ENCODE measurements at regions not wholly inside any gene's neighbourhood (a gene's known extent, or its start where the extent isn't known, plus 50 kb on each side); places are given as distances from the start of the nearest gene placed in this dataset.
"Not testable (repeated sequence)": the region's sequence is repeated elsewhere in the genome, so short reads cannot be mapped to it uniquely, and the experiment has no call there.

DNA sequence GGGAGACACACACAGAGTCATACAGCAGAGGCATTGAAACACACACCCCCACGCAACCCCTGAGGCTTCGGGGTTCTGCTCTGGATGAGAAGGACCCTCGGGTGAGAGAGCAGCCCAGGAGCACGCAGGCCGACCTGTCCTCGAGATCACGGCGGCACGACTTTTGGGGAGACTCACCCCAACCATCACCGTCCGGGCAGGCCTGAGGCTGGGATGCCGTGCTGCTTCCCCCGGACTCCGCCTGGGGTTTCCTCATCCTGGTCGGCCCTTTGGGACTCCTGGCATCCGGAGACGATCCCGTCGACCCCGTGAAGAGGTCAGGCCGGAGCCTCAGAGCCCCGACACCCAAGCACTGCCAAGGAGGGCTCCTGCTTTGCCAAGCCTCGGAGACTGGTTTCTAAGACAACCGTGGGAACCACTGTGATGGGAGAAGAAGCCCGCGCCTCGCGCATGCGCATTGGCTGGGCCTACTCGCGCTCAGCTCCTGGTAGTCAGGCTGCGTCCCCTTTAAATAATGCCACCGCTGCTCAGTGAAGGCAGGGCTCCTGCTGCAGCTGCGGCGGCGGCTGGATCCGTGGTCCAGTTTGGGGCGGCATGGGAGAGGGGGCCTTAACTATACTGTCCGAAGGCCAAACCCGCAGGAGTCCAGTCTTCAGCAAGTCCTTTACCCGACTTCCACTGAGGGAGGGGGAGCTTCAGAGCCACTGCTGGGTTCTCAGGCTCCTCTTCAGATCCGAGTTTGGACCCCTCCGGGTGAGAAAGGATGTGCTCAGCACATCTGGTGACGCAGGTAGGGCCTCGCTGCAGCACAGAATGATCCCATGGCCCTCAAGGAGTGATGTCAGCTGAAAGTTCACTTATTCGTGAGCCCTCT is 171.4 kb upstream of the ZNF337 start:
- ChIA-PET CTCF (no interaction called here), POLR2A (ENCODE audit: low non-redundant PET) (no interaction called here)
- peak; percentile 56 for DNase-seq (ENCODE audit: low spot score)
- H3K27ac ChIP-seq = no peak overlapping the region
- TF ChIP-seq, protein P1, sequence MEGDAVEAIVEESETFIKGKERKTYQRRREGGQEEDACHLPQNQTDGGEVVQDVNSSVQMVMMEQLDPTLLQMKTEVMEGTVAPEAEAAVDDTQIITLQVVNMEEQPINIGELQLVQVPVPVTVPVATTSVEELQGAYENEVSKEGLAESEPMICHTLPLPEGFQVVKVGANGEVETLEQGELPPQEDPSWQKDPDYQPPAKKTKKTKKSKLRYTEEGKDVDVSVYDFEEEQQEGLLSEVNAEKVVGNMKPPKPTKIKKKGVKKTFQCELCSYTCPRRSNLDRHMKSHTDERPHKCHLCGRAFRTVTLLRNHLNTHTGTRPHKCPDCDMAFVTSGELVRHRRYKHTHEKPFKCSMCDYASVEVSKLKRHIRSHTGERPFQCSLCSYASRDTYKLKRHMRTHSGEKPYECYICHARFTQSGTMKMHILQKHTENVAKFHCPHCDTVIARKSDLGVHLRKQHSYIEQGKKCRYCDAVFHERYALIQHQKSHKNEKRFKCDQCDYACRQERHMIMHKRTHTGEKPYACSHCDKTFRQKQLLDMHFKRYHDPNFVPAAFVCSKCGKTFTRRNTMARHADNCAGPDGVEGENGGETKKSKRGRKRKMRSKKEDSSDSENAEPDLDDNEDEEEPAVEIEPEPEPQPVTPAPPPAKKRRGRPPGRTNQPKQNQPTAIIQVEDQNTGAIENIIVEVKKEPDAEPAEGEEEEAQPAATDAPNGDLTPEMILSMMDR (conservative IDR thresholded peaks at IDR 0.05; ENCODE audit: low read depth) = no peak

DNA sequence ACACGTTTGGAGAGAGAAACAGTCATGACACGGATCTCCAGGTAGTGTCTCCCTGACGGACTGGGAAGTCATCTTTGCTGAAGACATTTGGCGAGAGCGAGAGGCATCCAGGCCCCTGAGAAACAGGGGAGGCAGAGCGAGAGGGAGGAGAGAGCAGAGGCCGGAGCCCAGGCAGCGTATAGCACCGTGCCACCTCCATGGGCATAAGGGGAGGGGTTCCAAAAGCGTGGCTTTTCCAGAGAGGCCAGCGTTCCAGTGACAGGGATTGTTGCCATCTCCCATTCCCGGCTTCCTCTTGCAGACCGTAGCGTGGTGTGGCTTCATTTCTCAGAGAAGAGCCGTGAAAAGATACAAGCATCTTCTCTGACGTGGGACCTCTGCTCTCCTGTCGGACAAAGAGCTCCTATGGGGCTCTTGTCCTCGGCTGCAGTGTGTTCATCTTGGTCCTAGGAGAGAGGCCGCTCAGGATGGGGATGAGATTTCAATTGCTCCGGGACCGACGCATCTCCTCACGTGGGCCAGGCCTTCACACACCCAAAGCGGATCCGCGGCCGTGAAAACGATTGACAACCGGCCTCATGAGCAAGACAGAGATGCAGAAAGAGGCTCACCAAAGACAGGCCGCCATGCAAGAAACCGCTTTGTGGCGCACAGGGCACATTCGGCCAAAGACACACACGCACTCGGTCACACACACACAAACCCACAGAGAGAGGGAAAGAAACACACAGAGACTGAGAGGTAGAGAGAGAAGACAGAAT is 170.5 kb upstream of the ZNF337 start:
- H3K27ac ChIP-seq; DNase-seq (ENCODE audit: low spot score); CTCF ChIA-PET; POLR2A ChIA-PET (ENCODE audit: low non-redundant PET): not testable (repeated sequence)

DNA sequence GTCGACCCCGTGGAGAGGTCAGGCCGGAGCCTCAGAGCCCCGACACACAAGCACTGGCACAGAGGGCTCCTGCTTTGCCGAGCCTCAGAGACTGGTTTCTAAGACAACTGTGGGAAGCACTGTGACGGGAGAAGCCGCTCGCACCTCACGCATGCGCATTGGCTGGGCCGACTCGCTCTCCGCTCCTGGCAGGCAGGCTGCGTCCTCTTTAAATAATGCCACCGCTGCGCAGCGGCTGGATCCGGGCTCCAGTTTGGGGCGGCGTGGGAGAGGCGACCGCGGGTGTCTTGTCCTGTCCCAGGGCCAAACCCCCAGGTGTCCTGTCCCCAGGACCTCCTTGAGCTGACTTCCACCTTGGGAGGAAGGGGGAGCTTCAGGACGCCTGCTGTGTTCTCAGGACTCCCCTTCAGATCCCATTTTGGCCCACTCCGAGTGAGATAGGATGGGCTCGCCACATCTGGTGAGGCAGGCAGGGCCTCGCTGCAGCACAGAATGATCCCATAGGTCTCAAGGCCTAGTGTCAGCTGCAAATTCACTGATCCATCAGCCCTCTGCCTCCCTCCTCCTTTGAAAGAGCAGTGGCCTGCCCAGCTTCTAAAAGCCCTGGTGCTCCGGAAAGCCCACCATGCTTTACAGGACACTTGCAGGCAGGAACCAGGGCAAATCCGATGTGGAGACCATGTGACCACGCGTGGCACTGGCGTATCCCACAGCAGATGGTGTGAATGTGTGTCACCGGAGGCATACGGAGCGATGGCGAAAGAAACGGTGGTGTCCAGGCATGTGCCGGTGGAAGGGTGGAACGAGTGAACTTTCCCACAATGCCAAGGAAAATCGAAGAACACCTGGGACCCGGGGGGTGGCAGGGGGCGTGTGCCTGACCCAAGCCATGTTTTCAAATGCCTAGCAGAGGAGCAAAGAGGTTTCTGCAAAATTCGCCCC is 169.3 kb upstream of the ZNF337 start:
- POLR2A ChIA-PET (ENCODE audit: low non-redundant PET) = no interaction called here

DNA sequence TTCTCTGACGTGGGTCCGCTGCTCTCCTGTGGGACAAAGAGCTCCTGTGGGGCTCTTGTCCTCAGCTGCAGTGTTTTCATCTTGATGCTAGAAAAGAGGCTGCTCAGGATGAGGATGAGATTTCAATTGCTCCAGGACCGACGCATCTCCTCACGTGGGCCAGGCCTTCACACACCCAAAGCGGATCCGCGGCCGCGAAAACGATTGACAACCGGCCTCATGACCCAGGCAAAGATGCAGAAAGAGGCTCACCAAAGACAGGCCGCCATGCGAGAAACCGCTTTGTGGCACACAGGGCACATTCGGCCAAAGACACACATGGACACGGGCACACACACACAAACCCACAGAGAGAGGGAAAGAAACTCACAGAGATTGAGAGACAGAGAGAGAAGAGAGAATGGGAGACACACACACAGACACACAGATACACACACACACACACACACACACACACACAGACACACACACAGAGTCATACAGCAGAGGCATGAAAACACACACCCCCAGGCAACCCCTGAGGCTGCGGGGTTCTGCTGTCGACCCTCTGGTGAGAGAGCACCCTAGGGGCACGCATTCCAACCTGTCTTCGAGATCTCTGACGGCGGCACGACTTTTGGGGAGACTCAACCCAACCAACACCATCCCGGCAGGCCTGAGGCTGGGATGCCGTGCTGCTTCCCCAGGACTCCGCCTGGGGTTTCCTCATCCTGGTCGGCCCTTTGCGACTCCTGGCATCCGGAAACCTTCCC is 168.5 kb upstream of the ZNF337 start:
- CTCF ChIA-PET = interaction anchor here (0.6 kb wide), 1 partner anchor 124 kb away, joined by 3 read pairs; no protein-coding TSS in a partner anchor
- POLR2A ChIA-PET (ENCODE audit: low non-redundant PET); DNase-seq (ENCODE audit: low spot score); H3K27ac ChIP-seq: not testable (repeated sequence)

More for the DNA sequence above, 169.3 kb upstream of the ZNF337 start:
- DNase-seq (ENCODE audit: low spot score) = peak; percentile 30
- CTCF ChIA-PET = interaction anchor here (0.6 kb wide), 1 partner anchor 123 kb away, joined by 3 read pairs; no protein-coding TSS in a partner anchor
- H3K27ac ChIP-seq = no peak overlapping the region
- TF ChIP-seq, protein P1 (conservative IDR thresholded peaks at IDR 0.05; ENCODE audit: low read depth) = no peak

DNA sequence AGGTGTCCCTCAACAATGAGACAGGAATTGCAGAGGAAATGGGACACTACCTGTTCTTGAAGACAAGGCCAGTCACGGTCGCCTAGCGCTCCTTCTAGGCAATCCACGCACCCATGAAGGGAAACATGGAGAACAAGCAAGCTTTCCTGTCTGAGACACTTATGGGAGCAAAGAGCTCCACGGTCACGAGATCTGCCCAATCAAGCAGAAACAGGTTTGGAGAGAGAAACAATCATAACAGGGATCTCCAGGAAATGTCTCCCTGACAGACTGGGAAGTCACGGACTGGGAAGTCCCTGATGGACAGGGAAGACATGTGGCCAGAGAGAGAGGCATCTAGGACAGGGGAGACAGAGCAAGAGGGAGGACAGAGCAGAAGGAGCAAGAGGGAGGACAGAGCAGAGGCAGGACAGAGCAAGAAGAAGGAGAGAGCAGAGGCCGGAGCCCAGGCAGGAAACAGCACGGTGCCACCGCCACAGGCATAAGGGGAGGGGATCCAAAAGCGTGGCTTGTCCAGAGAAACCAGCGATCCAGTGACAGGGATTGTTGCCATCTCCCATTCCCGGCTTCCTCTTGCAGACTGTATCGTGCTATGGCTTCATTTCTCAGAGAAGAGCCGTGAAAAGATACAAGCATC is 167.8 kb upstream of the ZNF337 start:
- peak overlapping the region; percentile 42; the same call in 1 of the 2 replicates for H3K27ac ChIP-seq
- CTCF ChIA-PET = no interaction called here
- TF ChIP-seq, protein P1 (conservative IDR thresholded peaks at IDR 0.05; ENCODE audit: low read depth) = no peak
- DNase-seq (ENCODE audit: low spot score) = no peak
- POLR2A ChIA-PET (ENCODE audit: low non-redundant PET) = no interaction called here

DNA sequence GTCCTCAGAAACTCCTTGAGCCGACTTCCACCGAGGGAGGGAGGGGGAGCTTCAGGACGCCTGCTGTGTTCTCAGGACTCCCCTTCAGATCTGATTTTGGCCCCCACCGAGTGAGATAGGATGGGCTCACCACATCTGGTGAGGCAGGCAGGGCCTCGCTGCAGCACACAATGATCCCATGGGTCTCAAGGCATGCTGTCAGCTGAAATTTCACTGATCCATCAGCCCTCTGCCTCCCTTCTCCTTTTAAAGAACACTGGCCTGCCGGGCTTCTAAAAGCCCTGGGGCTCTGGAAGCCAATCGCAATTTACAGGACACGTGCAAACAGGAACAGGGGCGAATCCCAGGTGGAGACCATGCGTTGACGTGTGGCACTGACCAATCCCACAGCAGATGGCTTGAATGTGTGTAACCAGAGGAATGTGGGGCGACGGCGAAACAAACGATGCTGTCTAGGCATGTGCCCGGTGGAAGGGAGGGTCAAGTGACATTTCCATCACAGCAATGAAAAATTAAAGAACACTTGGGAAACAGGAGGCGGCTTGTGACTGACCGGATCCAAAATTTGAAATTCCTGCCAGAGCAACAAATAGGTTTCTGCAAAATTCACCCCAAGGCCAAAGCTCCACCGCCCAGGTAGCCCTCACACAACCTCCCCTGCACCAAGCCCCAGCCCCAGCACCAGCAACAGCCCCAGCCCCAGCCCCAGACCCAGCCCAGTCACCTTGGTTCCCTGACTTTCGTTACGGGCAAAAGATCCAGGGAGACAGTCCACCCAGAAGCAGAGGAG is 167.1 kb upstream of the ZNF337 start:
- no peak for DNase-seq (ENCODE audit: low spot score)
- peak overlapping the region; percentile 42 for H3K27ac ChIP-seq
- CTCF ChIA-PET = no interaction called here
- TF ChIP-seq, protein P1 (conservative IDR thresholded peaks at IDR 0.05; ENCODE audit: low read depth) = no peak
- POLR2A ChIA-PET (ENCODE audit: low non-redundant PET) = no interaction called here

DNA sequence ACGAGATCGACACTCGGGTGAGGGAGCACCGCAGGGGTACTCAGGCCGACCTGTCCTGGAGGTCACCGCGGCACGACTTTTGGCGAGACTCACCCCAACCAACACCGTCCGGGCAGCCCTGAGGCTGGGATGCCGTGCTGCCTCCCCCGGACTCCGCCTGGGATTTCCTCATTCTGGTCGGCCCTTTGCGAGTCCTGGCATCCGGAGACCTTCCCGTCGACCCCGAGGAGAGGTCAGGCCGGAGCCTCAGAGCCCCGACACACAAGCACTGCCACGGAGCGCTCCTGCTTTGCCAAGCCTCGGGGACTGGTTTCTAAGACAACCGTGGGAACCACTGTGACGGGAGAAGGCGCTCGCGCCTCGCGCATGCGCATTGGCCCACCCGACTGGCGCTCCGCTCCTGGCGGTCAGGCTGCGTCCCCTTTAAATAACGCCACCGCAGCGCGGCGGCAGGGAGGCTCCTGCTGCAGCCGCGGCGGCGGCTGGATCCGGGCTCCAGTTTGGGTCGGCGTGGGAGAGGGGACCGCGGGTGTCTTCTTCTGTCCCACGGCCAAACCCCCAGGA is 166.4 kb upstream of the ZNF337 start:
- peak; percentile 53 for DNase-seq (ENCODE audit: low spot score)
- H3K27ac ChIP-seq = peak overlapping the region; percentile 42
- CTCF ChIA-PET = not testable (repeated sequence)

More for the DNA sequence above, 166.4 kb upstream of the ZNF337 start:
- POLR2A ChIA-PET (ENCODE audit: low non-redundant PET) = not testable (repeated sequence)

Data from RWPE1 (cell line).